Cardiac fibroblast (primary cell): ENCODE measurements at regions not wholly inside any gene's neighbourhood (a gene's known extent, or its start where the extent isn't known, plus 50 kb on each side); places are given as distances from the start of the nearest gene placed in this dataset.

Experiments
- DNase-seq, 2 donors: peaks; one replicate each; pipeline versions ENCODE4 v3.0.0 to v3.0.0-alpha.2; 2010; ENCODE audit warnings: low read depth in 2 of 2
- H3K4me3 ChIP-seq, 2 donors: replicated peaks in 1 of 2; 1 replicate in 1 of 2; 2 replicates in 1 of 2; pipeline ENCODE4 v1.5.1; 2011; ENCODE audit warnings: low read depth in 2 of 2, low read length in 2 of 2, mild to moderate bottlenecking in 2 of 2, moderate library complexity in 1 of 2
- CTCF ChIP-seq: IDR thresholded peaks from one replicate; pipeline ENCODE4 v1.5.1; 2011; ENCODE audit warnings: low read depth, mild to moderate bottlenecking, low read length, inconsistent platforms

- no peak for DNase-seq
- TF ChIP-seq CTCF: no peak
- H3K4me3 ChIP-seq: no peak overlapping the region
These were observed 83.2 kb upstream of the ADRA1B start for GRCh38 chr5:159833088-159833487.

- TF ChIP-seq CTCF: no peak
- peak in 1 of 2 donors; percentile 38 for DNase-seq
- no peak overlapping the region for H3K4me3 ChIP-seq
These were observed 82.4 kb upstream of the ADRA1B start for GRCh38 chr5:159833846-159834245.

GRCh38 chr5:159835548-159835947 is 80.7 kb upstream of the ADRA1B start:
- H3K4me3 ChIP-seq: no peak overlapping the region
- DNase-seq: no peak
- no peak for TF ChIP-seq CTCF

- no peak for DNase-seq
- no peak for TF ChIP-seq CTCF
- H3K4me3 ChIP-seq: no peak overlapping the region
These were observed 79.6 kb upstream of the ADRA1B start for GRCh38 chr5:159836691-159837090.

GRCh38 chr5:159837860-159838259 is 78.4 kb upstream of the ADRA1B start:
- TF ChIP-seq CTCF: no peak
- no peak overlapping the region for H3K4me3 ChIP-seq
- DNase-seq: no peak

GRCh38 chr5:159838551-159839222 is 77.6 kb upstream of the ADRA1B start:
- TF ChIP-seq CTCF: no peak
- peak in 1 of 2 donors; percentile 39 for DNase-seq
- H3K4me3 ChIP-seq: no peak overlapping the region
